Lung (tissue), 11 donors: ENCODE measurements at regions not wholly inside any gene's neighbourhood (a gene's known extent, or its start where the extent isn't known, plus 50 kb on each side); places are given as distances from the start of the nearest gene placed in this dataset.

Source experiments
- ATAC-seq: fragments of 200-7000 bp; cut with Tn5 transposase; one replicate; pipeline ENCODE4 v1.9.1; 2020; ENCODE audit warnings: moderate number of reproducible peaks; ENCODE audit not compliant: insufficient read depth, low FRiP score
- DNase-seq, 3 donors: peaks; one replicate each; pipeline ENCODE4 v3.0.0-alpha.2; 2013 to 2017
- H3K27ac ChIP-seq, 2 donors: one replicate each; pipeline ENCODE4 v1.5.1; 2013; ENCODE audit warnings: mild to moderate bottlenecking in 2 of 2, moderate library complexity in 2 of 2, control low read depth in 1 of 2, inconsistent platforms in 1 of 2, low read depth in 1 of 2, low read length in 1 of 2
- H3K27me3 ChIP-seq, 3 donors: one replicate each; pipeline ENCODE4 v1.5.1; 2013; ENCODE audit warnings: low read length in 2 of 3; ENCODE audit not compliant: control insufficient read depth in 3 of 3, insufficient read depth in 3 of 3
- H3K36me3 ChIP-seq, 4 donors: one replicate each; pipeline ENCODE4 v1.5.1; 2013; ENCODE audit warnings: low read length in 4 of 4, mild to moderate bottlenecking in 1 of 4, moderate library complexity in 1 of 4; ENCODE audit not compliant: control insufficient read depth in 4 of 4, insufficient read depth in 4 of 4
- H3K4me1 ChIP-seq, 5 donors: one replicate each; pipeline ENCODE4 v1.5.1; 2013; ENCODE audit warnings: low read length in 5 of 5, mild to moderate bottlenecking in 2 of 5, moderate library complexity in 1 of 5; ENCODE audit not compliant: control insufficient read depth in 5 of 5, insufficient read depth in 5 of 5
- H3K4me3 ChIP-seq: one replicate; pipeline ENCODE4 v1.5.1; 2013; ENCODE audit warnings: mild to moderate bottlenecking, control low read depth, moderate library complexity
- H3K9ac ChIP-seq, 2 donors: one replicate each; pipeline ENCODE4 v1.5.1; 2013; ENCODE audit warnings: low read length in 2 of 2, control low read depth in 1 of 2; ENCODE audit not compliant: insufficient read depth in 1 of 2
- H3K9me3 ChIP-seq, 4 donors: one replicate each; pipeline ENCODE4 v1.5.1; 2013; ENCODE audit warnings: low read length in 3 of 4, mild to moderate bottlenecking in 1 of 4, moderate library complexity in 1 of 4; ENCODE audit not compliant: control insufficient read depth in 4 of 4, insufficient read depth in 3 of 4
- WGBS, 2 donors: extraction: QIAGEN DNeasy Blood & Tissue Kit; methylation state at CpG; one replicate each; pipeline ENCODE4 v1.1.7; 2013; 5-methylcytosine and 5-hydroxymethylcytosine counted together
- TF ChIP-seq, protein P1 (sequence below): IDR thresholded peaks from 2 replicates; pipeline ENCODE4 v1.5.1; 2012; ENCODE audit warnings: mild to moderate bottlenecking; ENCODE audit errors: control extremely low read depth, extremely low read depth
- donor health status: control.
- donor health status: control.
- donor health status: Bipolar disorder and iron deficiency.
- donor health status: healthy.
- donor health status: DM: yes; HTN: yes; CAD: no.

- WGBS, 2 donors, result 71 to 88% methylated on average over 1 of the region's 1 CpG
- no peak overlapping the region for H3K4me3 ChIP-seq
- H3K27ac ChIP-seq, result no peak overlapping the region
Observed at GRCh38 chr13:59330764-59331163, 833.0 kb downstream of the DIAPH3 start.

DNA sequence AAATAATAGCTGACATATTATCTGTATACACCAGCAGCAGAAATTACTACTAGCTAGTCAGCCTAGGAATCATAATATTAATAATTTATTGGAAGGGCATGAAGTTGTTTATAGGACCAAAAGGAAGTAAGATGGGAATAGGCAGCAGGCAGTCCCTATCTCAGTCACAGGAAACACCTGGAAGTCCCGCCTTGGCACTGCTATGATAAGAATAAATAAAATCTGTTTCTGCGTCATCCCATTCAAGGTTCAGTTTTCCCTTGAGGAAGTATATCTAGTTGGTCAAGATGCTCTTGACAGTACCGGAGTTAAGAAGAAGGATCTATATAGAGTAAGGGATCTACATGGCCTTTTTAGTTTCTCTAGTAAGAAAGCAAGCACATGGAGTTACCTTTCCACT, 830.8 kb downstream of the DIAPH3 start:
- peak in 1 of 3 donors; percentile 53 for DNase-seq
- Histone ChIP-seq H3K27me3 (no peaks in the 10 kb centered on the region), H3K36me3 (no peaks in the 10 kb centered on the region), H3K4me3 (no peak overlapping the region), H3K9ac (no peak overlapping the region), H3K9me3 (peaks cover 0 to 2% (median 0%) of the 10 kb centered on the region in 4 donors), H3K4me1 (peaks cover 0 to 3% (median 0%) of the 10 kb centered on the region in 5 donors), H3K27ac (no peak overlapping the region)
- no peak for ATAC-seq
- TF ChIP-seq, protein P1, sequence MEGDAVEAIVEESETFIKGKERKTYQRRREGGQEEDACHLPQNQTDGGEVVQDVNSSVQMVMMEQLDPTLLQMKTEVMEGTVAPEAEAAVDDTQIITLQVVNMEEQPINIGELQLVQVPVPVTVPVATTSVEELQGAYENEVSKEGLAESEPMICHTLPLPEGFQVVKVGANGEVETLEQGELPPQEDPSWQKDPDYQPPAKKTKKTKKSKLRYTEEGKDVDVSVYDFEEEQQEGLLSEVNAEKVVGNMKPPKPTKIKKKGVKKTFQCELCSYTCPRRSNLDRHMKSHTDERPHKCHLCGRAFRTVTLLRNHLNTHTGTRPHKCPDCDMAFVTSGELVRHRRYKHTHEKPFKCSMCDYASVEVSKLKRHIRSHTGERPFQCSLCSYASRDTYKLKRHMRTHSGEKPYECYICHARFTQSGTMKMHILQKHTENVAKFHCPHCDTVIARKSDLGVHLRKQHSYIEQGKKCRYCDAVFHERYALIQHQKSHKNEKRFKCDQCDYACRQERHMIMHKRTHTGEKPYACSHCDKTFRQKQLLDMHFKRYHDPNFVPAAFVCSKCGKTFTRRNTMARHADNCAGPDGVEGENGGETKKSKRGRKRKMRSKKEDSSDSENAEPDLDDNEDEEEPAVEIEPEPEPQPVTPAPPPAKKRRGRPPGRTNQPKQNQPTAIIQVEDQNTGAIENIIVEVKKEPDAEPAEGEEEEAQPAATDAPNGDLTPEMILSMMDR, result no peak
- 58 to 59% methylated on average over 3 of the region's 3 CpGs for WGBS, 2 donors

More at GRCh38 chr13:59330764-59331163, 833.0 kb downstream of the DIAPH3 start:
- Histone ChIP-seq H3K9ac (no peak overlapping the region), H3K27me3 (no peaks in the 10 kb centered on the region), H3K36me3 (no peaks in the 10 kb centered on the region), H3K4me1 (no peaks in the 10 kb centered on the region), H3K9me3 (peaks cover 0 to 2% (median 0%) of the 10 kb centered on the region in 4 donors)
- TF ChIP-seq, protein P1, result no peak
- DNase-seq (no peak), ATAC-seq (no peak)

DNA sequence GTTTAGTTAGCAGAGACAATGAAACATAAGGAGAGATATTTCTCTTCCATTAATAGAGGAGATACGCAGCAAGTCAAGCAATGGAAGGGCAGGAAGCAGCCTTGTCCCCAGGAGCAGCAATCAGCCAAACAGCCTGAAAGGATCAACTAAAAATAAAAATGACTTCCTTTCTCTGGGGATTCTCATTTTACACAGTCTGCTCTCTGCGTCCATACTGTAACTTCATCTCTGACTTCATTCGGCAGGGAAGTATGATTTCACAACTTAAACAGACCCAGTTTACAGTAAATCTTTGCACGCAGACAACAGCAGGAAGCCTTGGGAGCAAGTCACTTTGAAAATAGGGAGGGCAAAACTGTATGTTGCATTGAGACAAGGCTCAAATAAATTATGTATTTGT, 826.7 kb downstream of the DIAPH3 start:
- DNase-seq (peak; percentile 29 to 85 (median 82)), ATAC-seq (no peak)
- no peaks in the 10 kb centered on the region for H3K9me3 ChIP-seq
- no peak overlapping the region for H3K27ac ChIP-seq
- TF ChIP-seq, protein P1, result no peak
- WGBS, 2 donors, result 26 to 34% methylated on average over 4 of the region's 4 CpGs
- H3K27me3 ChIP-seq, result no peaks in the 10 kb centered on the region
- no peak overlapping the region for H3K9ac ChIP-seq
- H3K36me3 ChIP-seq, result no peaks in the 10 kb centered on the region
- H3K4me1 ChIP-seq, result peaks cover 0 to 13% (median 0%) of the 10 kb centered on the region in 5 donors
- no peak overlapping the region for H3K4me3 ChIP-seq

DNA sequence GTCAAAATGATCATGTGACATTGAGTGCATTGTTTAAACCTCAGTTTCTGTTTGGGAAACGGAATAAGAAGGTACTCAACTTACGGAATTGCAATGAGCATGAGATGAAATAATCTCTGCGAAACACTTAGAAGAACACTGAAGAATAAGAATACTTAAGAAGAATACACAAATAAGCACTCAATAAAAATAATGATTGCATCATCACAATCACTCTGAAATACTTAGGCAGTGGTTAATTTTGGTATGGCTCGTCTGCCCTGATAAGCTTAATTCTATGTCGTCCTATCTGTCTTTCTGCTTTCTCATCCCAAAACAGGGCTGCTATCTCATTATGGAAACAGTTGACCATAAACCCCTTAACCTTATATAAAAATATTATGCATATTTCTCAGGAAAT, 823.6 kb downstream of the DIAPH3 start:
- TF ChIP-seq, protein P1, result no peak
- H3K27ac ChIP-seq, result no peak overlapping the region
- H3K9me3 ChIP-seq, result no peaks in the 10 kb centered on the region
- no peaks in the 10 kb centered on the region for H3K36me3 ChIP-seq
- no peaks in the 10 kb centered on the region for H3K27me3 ChIP-seq
- peaks cover 0 to 24% (median 2%) of the 10 kb centered on the region in 5 donors for H3K4me1 ChIP-seq
- no peak for ATAC-seq
- no peak overlapping the region for H3K4me3 ChIP-seq
- WGBS, 2 donors, result 72 to 86% methylated on average over 5 of the region's 5 CpGs
- no peak overlapping the region for H3K9ac ChIP-seq
- DNase-seq, result no peak
